Uterus (tissue), 2 donors: ENCODE measurements at regions not wholly inside any gene's neighbourhood (a gene's known extent, or its start where the extent isn't known, plus 50 kb on each side); places are given as distances from the start of the nearest gene placed in this dataset.

Source experiments
- CTCF ChIP-seq, 4 experiments: fragments of 200-600 bp in 2 of 4; fragments of 450-650 bp in 2 of 4; sonication (generic) in 2 of 4; IDR thresholded peaks; one replicate each; pipeline ENCODE4 v1.5.1; 2016 to 2019; ENCODE audit warnings: antibody characterized with exemption in 4 of 4, mild to moderate bottlenecking in 2 of 4, moderate library complexity in 1 of 4
- POLR2A ChIP-seq, 2 donors: fragments of 450-650 bp; IDR thresholded peaks; one replicate each; pipeline ENCODE4 v1.6.1; 2016; ENCODE audit warnings: antibody characterized with exemption in 2 of 2, mild to moderate bottlenecking in 1 of 2, moderate library complexity in 1 of 2

DNA sequence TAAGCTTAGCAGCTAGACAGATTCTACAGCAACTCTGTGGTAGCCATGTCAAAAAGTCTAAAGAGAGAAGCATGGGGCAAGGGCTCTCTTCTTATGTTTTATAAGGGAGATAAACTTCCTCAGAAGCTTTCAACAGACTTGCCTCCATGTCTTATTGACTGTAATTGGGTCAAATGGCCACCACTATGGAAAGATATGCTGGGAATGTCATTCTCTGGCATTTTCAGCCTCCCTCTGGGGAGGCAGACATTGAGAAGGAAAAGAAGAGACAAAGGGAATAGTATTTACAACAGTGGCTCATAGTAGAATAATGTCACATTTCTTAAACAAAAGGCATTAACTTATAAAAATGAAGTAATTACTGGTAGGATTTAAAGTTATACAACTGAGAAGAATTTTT is 1964.5 kb upstream of the PIK3C3 start:
- TF ChIP-seq CTCF (IDR thresholded peaks at IDR 0.05) (no peak), POLR2A (IDR thresholded peaks at IDR 0.05) (no peak)
